ENCODE measurements at regions not wholly inside any gene's neighbourhood (a gene's known extent, or its start where the extent isn't known, plus 50 kb on each side); places are given as distances from the start of the nearest gene placed in this dataset.

GRCh38 chr22:48888466-48889208 is 939.0 kb downstream of the BRD1 start:
- TF ChIP-seq GABPA (IDR thresholded peaks at IDR 0.05; ENCODE audit: low read depth) (no peak), CTCF (IDR thresholded peaks at IDR 0.05; ENCODE audit: insufficient read depth, low read length) (no peak), POLR2AphosphoS5 (IDR thresholded peaks at IDR 0.05; ENCODE audit: low read depth) (no peak), REST (IDR thresholded peaks at IDR 0.05; ENCODE audit: insufficient replicate concordance, low read depth) (no peak), SPI1 (IDR thresholded peaks at IDR 0.05; ENCODE audit: borderline replicate concordance, low read depth) (no peak)
- H3K27me3 ChIP-seq (ENCODE audit: insufficient read depth, poor library complexity, severe bottlenecking) = no peaks in the 10 kb centered on the region
- no peak overlapping the region for H3K4me3 ChIP-seq (replicated peaks; ENCODE audit: insufficient read depth, low read length)
- H3K27ac ChIP-seq (replicated peaks) = no peak overlapping the region
- no peak for DNase-seq (ENCODE audit: low read depth in 1 of 2, low spot score in 1 of 2)

- DNase-seq (ENCODE audit: low read depth in 1 of 2, low spot score in 1 of 2) = no peak
- no peak overlapping the region for H3K4me3 ChIP-seq (replicated peaks; ENCODE audit: insufficient read depth, low read length)
- H3K27ac ChIP-seq (replicated peaks) = no peak overlapping the region
- TF ChIP-seq REST (IDR thresholded peaks at IDR 0.05; ENCODE audit: insufficient replicate concordance, low read depth) (no peak), SPI1 (IDR thresholded peaks at IDR 0.05; ENCODE audit: borderline replicate concordance, low read depth) (no peak), CTCF (IDR thresholded peaks at IDR 0.05; ENCODE audit: insufficient read depth, low read length) (no peak), GABPA (IDR thresholded peaks at IDR 0.05; ENCODE audit: low read depth) (no peak), POLR2AphosphoS5 (IDR thresholded peaks at IDR 0.05; ENCODE audit: low read depth) (no peak)
- no peaks in the 10 kb centered on the region for H3K27me3 ChIP-seq (ENCODE audit: insufficient read depth, poor library complexity, severe bottlenecking)
Measured at GRCh38 chr22:48887394-48888332, 940.0 kb downstream of the BRD1 start.

- Histone ChIP-seq H3K27me3 (ENCODE audit: insufficient read depth, poor library complexity, severe bottlenecking) (no peaks in the 10 kb centered on the region), H3K4me3 (replicated peaks; ENCODE audit: insufficient read depth, low read length) (no peak overlapping the region), H3K27ac (replicated peaks) (no peak overlapping the region)
- no peak for TF ChIP-seq POLR2AphosphoS5 (IDR thresholded peaks at IDR 0.05; ENCODE audit: low read depth)
- TF ChIP-seq SPI1 (IDR thresholded peaks at IDR 0.05; ENCODE audit: borderline replicate concordance, low read depth) = no peak
- TF ChIP-seq GABPA (IDR thresholded peaks at IDR 0.05; ENCODE audit: low read depth) = no peak
- no peak for TF ChIP-seq REST (IDR thresholded peaks at IDR 0.05; ENCODE audit: insufficient replicate concordance, low read depth)
- no peak for TF ChIP-seq CTCF (IDR thresholded peaks at IDR 0.05; ENCODE audit: insufficient read depth, low read length)
- DNase-seq (ENCODE audit: low read depth in 1 of 2, low spot score in 1 of 2) = no peak
Measured at GRCh38 chr22:48886604-48887393, 940.9 kb downstream of the BRD1 start.

Data from HL-60 (cell line).